HT1080 (cell line): ENCODE measurements at regions not wholly inside any gene's neighbourhood (a gene's known extent, or its start where the extent isn't known, plus 50 kb on each side); places are given as distances from the start of the nearest gene placed in this dataset.

Experiments used
- DNase-seq: peaks from one replicate; pipeline ENCODE4 v3.0.0-alpha.2; 2015; ENCODE audit warnings: low read depth

DNA sequence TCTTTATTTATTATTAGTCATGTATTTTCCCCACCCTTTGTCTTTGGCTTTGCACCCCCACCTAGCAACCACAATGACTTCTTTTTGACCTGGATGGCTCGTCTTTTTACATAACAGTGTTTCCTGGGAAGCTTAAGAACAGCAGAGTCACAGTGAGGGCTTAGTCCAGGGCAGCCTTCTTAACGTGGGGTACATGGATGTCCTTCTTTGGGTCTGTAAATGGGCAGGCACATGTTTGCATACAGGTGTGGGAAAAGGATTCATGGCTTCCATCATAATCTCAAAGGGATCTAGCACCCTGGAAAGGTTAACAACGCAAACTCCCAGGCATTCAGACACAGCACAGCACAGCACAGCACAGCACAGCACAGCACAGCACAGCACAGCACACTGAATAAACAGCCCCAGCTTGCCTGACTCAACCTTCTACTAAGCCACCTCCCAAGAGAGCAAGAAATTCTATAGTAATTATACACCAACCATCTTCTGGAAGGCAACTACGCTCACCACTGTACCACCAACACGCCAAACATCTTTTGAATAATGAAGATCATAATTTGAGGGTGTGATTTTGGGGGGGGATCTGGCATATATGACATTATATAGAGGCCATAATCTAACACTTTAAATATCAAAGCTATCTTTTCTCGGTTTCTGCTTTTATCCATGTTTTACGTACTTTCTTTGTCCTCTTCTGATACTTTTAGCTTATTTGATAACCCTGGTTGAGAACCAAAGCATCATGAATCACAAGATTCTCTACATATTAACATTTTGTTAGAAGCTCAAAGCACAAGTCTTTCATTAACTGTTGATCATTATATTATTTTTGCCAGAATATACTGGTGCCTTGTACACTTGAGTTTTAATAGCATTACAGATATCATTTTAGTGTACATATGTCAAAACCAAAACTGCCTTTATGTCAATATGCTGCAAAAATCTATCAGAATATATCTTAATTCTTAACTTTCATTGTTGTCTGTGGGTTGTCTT, 177.2 kb upstream of the KLF14 start:
- DNase-seq: peak; percentile 61

DNA sequence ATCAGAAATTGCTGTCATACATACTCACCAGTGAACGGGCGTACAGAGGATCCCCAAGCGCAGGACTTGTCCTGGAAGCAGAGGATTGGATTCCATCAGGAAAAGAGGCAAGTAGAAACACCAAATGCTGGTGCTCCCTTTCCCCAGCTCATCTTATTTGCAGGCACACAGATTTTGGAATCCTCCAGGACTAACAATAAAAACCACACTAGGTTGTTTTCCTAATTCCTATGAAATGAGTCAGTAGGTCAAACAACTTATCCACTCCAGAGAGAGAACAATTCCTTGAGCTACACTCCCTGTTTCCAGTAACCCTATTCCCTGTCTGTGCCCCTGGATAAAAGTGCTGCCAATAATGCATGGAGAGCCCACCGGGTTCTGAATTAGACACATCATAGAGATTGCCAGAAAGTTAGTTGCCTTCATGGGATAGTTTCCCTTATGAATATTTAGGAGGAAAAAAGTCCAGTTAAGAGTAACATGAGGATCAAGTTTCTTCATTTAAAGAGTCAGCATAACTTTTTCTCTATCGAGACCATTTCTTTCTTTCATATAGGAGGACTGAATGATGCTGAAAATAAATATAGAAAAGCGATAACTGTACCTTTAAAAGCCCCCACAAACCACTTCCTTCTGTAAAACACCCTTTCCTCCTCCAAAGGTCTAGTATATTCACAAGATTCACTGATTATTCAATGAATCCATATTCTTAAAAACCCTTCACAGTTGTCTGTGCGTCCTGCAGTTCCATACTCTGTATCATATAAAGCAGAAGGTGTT, 178.3 kb upstream of the KLF14 start:
- peak; percentile 87 for DNase-seq

DNA sequence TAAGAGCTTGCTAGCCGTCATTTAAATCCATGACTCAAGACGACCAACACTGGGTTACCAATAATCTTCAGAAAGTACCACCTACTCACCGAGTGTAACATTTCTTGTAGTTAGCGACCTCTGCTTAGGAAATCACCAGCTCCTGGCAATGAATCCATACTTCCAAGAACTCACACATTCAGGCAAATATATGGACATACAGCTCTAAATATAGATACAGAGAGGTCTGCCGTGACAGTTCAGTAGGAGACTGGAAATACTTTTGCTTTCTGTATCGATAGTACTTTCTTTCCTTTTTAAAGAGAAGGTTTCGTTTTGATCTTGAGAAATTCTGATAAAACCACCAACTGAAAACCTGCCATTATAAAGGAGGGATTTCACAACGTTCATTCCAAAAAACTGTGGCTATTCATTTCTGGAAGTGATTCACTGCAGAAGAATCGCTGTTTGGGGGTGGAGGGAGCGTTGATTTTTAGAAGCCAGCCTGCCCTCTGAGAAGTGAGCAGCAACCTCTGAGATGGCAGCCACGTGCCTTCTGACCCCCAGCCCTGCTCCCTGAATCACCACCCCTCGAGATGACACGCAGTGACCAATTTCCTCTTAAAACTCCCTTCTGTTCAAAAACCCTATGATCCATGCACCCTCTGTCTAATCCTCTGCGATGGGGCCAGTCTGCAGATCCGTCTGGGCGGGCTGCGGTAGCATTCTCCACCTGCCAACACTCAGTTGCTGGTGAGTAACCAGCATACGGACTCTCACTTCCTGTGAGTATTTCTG, 179.0 kb upstream of the KLF14 start:
- peak; percentile 100 for DNase-seq

DNA sequence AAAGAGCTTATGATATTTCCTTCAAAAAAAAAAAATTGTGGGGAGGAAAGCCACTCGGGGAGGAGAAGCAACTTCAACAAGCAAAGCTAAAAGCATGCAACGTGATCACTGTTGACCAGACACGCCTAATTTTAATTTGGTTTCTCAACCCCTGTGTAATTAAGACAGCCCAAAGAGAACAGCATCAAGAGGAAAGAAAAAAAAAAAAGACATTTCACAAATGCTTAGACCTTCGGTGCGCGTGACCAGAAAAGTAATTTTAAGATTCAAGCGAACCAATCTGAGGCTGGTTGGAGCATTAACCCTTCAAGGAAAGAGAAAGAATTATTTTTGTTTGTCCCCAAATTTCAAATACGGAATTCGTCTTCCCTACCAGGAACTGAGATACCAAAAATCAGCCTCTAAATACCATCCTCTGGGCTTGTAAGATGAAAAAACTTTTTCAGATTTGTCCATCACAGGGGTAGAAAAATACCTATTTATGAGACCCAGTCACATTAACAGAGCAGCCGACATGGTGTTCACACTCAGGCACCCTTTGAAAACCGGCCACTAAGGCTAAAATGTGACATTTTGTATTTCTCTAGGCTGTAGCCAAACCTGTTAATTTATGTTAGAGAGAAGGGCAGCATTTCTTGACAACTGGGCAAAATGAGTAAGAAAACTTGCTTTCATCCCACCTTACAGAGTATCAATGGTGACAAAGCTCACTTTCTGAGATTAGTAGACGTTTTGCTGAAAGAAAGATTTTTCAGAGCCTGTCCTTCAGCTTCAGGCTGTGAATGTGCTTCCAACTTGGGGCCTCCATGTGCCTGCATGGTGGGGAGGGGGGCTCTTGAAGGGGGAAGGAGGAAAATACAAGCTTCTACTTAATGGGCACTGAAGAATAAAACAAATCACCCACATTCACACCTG, 179.9 kb upstream of the KLF14 start:
- peak; percentile 28 for DNase-seq

DNA sequence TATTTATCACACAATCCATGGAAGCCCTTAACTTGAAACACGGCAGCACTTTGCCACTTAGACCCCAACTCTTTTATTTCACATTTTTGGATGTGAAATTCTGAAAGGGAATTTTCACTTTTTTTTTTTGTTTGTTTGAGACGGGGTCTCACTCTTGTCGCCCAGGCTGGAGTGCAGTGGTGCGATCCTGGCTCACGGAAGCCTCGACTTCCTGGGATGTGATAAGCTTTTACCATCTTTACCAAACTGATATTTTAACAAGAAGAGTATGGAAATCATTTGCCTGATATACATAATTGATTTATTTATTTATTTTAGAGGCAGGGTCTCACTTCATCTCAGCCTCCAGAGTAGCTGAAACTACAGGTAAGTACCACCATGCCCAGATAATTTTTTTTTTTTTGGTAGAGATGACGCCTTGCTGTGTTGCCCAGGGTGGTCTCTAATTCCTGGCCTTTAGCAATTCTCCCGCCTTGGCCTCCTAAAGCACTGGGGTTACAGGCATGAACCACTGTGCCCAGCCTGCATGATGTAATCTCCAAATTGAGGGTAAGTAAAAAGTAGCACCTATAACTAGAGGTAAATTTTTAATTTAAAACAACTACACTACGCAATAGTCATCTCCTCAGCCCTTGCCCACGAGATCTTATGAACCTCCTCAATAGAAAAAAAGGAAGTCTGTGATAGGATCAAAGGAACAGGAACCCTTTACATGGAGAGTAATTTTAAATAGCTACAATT, 180.7 kb upstream of the KLF14 start:
- no peak for DNase-seq

DNA sequence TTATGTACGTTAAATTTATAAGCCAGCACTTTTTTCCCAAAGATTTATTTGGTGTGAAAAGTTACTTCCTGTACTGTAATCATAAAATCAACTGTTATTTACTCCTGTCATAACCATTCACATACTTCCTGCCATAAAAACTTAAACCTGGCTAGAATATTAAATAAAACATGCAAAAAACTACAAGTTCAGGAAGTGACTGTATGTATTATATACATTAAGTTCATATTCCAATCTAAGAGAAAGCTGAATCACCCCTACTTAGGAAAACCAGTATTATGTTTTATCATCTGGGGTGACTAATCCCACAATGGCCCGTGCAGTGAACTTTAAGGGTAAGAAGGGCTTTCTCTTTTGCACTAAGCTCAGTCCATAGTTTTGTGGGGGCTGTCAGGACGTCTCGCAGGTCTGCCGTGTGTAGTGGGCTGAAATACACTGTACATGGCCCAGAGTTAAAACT, 183.7 kb upstream of the KLF14 start:
- DNase-seq: peak; percentile 84

DNA sequence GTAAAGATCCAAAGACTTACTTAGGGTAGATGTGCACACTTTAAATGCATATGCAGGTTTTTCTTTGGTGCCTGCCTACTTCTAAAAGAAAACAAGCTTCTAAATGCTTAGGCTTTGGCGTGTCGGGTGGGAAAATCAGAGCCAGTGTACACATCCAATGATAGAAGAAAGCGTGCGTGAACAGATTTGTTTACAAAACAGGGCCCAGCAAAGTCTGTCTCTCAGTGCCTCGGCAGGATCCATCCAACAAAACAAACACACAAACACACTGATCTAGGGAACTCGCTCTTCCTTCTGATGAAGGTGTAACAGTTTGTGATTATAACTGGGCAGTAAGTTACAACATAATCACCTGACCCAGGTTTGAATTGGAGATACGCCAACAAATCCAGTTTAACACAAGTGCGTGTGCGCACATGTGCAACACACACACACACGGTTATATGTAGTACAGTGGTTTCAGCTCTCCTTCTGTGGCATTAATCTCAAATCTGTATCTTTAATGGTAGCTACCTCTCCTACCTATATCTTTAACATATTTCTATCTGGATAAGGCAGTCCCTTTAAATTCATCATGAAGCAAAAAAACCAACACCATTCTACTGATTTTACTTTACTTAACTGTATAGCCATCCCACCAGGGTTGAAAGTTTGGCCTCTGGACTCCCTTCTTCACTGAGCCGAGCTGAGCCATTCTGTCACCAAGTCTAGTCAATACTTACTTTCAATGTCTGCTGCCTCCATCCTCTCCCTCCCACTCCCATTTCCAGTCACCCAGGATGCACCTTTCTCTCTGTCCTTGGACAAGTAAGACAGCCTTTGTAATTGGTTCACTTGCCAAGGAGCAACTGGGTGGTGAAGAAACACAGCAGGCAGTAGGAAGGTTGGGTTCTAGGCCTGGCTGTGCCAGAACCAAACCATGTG, 184.4 kb upstream of the KLF14 start:
- no peak for DNase-seq

DNA sequence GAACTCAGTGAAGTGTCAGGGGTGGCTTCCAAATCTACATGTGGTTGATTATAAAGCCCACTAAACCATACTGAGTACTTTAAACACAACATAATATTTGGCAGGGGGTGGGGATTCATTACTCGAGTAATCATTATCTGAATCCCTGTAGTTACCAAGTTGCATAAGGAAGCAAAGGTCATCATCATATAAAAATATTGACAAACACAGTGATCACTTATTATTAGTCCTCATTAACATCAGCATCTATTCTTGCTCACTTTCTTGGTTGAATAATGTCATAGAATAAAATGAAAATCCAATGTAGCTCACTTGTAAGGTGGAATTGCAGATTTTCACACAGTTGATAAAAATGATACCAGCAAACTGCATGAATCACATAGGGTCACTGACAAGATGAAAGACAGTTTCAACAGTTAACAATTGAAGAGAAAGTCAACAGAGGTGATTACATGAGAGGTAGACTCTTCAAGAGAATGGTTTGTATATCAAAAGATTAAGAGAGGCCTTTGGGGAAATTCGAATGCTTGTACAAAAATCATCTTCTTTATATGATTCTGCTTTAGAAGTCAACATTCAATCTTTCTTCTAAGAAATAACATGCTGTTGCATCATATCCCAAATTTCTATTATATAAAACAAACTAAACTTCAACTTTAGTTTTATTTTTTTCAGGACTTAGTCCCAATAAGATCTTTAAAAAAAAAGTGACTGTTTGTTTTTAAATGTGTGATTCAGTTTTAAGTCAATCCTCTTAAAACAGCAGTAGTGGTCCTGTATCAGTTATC, 185.5 kb upstream of the KLF14 start:
- no peak for DNase-seq

DNA sequence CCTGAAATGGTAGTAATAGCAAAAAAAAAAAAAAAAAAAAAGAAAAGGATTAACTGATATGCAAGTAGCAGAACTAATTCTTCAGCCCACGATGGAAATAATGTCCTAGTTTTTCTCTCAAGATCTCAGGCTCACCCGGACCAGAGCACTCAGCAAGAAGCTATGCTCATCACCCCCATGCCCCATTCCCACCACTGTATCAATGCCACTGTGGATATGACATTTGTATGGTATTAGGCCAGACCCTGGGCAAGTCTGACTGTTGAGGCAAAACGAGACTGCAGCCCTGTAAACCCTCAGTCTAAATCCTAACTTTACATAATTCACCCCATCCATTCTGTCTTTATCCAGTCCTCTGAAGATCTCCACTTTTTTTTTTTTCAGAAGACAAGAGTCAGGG, 186.1 kb upstream of the KLF14 start:
- no peak for DNase-seq

DNA sequence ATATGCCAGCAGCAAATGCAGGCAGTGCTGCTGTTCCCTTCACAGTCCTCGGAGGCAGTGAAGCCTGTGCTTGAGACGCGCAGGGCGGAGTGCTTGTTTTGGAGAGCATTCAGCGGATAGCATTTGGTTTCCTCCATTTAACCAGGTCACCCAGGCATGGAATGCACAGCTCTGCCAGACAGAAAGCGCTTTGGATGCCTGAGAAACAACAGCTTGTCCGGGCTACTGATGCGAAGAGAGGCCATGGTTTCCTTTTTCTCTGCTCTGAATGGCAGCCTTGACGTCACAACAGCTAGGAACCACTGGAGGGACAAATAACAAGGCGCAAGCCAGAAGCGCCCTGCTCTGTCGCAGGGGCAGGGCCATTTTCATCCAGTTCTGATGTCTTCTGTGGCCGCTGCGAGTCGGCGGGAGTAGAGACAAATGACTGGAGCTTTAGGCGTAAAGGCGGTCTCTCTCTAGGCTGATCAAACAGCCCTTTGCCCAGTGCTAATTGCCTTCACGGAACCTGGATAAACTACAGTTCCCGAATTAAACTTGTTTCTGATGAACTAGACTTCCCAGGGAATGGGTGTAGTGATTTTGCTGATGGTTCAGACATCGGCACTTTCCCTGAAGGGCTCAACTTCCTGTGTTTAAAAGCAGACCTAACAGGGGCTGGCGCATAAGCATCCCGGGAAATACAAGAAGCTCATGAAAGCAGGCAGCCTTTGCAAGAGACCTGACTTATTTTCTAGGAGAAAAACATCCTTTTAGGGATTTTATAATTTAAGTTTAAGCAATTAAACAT, 187.6 kb upstream of the KLF14 start:
- DNase-seq: no peak

DNA sequence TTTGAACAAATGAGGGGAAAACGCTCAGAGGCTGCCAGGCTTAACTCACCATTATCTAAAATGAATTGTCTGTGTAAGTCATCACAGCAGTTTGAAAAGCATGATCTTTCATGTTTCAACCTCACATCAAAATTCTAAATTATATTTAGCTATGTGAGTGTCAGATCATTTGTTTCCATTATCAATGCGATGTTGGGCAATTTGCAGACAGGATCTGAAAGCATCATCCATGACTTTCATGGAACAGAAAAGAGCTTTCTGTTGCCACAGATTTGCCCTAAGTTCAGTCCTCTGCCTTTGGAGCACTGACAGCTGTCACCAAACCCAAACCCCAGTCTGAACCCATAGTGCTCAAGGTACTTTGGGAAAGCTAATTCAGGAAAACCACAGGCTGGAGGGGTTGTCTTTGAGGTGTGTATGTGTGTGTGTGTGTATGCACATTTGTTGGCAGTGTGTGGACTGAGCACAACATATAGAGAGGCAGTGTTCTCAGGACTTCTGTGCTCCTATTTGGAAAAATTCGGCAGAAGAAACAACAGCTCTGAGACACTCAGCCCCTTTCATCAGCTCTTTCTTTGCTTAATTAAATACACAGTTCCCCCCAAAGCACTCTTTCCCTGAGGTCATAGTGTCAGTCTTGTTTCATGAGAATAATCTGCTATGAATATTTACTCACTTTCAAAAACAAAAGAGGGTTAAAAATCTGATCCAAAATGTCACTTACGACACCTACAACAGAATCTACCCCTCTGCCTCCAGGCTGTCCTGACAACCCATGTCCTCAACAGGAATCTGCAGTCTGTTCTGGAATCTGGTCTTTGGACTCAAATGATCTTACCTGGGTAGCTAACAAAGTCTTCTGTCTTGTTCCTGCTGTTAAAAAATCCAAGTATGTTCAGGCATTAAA, 188.5 kb upstream of the KLF14 start:
- DNase-seq: no peak

DNA sequence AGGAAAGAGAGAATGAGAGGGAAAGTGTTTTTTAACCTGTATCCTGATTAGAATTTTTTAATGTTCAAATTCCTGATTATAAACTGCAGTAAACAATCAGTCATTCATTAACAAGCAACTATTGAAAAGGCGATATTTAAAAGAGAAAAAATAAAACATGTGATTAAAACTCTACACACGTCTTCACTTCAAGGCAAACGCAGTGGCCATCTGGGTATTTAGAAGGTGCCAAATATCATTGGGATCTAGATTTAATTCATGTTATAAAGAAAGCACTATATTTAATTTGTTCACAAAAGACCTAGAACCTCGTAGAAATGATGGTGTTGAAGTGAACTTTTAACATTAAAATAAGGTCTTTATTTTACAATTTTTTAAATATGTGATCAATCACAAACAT, 189.4 kb upstream of the KLF14 start:
- DNase-seq: no peak

DNA sequence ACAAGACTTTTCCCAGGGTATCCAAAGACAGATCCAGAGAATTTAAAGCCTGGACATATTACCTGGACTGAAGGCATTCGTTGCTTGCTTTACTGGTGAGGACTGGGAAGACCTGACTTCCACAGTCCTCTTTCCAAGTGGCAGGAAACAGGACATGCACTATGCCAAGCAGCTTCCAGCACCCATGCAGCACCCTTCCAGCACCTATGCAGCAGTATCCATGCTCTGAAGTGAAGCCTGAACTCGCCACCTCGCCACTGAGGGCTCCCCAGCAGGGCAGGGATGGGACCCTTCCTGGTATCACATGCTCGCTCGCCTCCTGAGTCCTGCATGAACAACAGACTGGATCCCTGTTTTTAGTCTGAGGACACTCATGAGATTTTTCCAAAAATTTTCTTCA, 189.9 kb upstream of the KLF14 start:
- DNase-seq: no peak

DNA sequence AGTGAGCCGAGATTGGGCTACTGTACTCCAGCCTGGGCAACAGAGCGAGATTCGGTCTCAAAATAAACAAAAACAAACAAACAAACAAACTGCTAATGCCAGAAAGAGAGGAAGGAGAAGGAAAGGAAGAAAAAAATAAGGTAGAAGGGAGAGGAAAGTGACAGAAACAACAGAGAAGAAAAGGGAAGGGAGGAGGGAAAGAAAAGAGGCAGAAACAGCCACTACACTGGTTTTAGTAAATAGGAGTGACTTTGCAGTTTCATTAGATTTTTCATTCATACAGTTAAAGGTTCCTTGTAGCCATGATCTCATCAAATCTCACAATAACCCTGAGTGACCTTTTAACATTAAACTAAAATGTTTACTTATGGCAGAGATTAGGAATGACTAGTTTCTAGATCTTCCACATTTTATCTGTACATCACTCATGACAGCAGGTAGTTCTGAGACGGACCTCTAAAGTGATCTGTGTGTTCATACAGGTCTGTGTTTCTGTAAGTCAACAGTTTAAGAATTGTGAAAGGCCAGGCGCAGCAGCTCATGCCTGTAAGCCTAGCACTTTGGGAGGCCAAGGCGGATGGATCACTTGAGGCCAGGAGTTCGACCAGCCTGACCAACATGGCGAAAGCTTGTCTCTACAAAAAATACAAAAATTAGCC, 191.3 kb upstream of the KLF14 start:
- no peak for DNase-seq

DNA sequence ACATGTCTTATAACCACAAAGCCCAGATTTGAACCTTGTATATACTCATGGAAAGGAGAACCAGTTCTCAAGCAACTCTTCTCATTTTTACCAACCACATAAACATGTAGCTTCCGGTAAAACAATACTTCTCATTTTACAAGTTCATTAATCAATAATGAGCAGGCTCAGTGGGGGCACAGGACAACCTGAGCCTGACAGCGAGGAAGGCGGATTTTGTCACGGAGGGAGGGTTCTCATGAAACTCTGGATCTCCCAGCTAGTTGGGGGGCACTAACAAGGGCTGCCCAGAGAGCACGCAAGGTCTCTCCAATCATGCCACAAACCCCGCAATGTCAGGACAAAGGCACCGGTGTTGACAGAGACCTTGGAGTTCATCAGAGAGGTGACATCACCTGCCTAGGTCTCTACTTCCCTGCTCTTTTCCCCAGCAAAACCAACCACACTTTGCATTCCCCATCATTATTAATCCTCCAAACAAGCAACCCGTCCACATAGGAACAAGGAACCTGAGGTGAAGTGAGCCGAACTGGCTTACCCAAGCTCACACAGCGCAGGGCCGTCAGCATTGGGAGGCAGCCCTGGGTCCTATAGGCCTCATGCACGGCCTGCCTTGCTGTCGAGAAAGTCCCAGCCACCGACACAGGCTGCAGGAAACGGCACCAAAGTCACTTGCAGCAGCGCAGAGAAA, 192.1 kb upstream of the KLF14 start:
- no peak for DNase-seq
